CD14-positive monocyte (primary cell): ENCODE measurements at regions not wholly inside any gene's neighbourhood (a gene's known extent, or its start where the extent isn't known, plus 50 kb on each side); places are given as distances from the start of the nearest gene placed in this dataset.

Experiments used
- DNase-seq, 3 donors: peaks; one replicate each; pipeline ENCODE4 v3.0.0-alpha.2; 2011 to 2022
- H2AFZ ChIP-seq: 2 replicates; pipeline ENCODE4 v1.6.0; 2012; ENCODE audit warnings: mild to moderate bottlenecking, low read depth, low read length, inconsistent platforms; ENCODE audit not compliant: insufficient read depth, poor library complexity, severe bottlenecking
- H3K27ac ChIP-seq, 2 donors: 1 replicate in 1 of 2; 2 replicates in 1 of 2; pipeline ENCODE4 v1.5.1; 2012 to 2013; ENCODE audit warnings: low read length in 2 of 2, control low read depth in 1 of 2, inconsistent platforms in 1 of 2, low read depth in 1 of 2, mild to moderate bottlenecking in 1 of 2
- H3K27me3 ChIP-seq, 2 donors: one replicate each; pipeline versions ENCODE4 v1.6.0 to v1.6.1; 2011 to 2013; ENCODE audit warnings: low read length in 2 of 2; ENCODE audit not compliant: control insufficient read depth in 2 of 2, insufficient read depth in 2 of 2
- H3K36me3 ChIP-seq, 2 donors: replicated peaks in 1 of 2; 1 replicate in 1 of 2; 2 replicates in 1 of 2; pipeline versions ENCODE4 v1.5.1 to v1.6.1; 2012 to 2013; ENCODE audit warnings: low read length in 2 of 2, control low read depth in 1 of 2, inconsistent platforms in 1 of 2, mild to moderate bottlenecking in 1 of 2; ENCODE audit not compliant: insufficient read depth in 2 of 2, control insufficient read depth in 1 of 2
- H3K4me1 ChIP-seq, 2 donors: 1 replicate in 1 of 2; 2 replicates in 1 of 2; pipeline versions ENCODE4 v1.5.1 to v1.6.1; 2012 to 2013; ENCODE audit warnings: low read length in 2 of 2, control low read depth in 1 of 2, inconsistent platforms in 1 of 2, mild to moderate bottlenecking in 1 of 2, moderate library complexity in 1 of 2; ENCODE audit not compliant: insufficient read depth in 2 of 2, control insufficient read depth in 1 of 2
- H3K4me2 ChIP-seq: replicated peaks from 2 replicates; pipeline ENCODE3; 2012; ENCODE audit warnings: low read length, moderate library complexity, mild to moderate bottlenecking; ENCODE audit not compliant: poor library complexity, severe bottlenecking; ENCODE audit errors: extremely low read depth
- H3K4me3 ChIP-seq, 3 experiments: fragments of 200-600 bp in 1 of 3; sonication (generic) in 1 of 3; replicated peaks in 1 of 3; 1 replicate in 2 of 3; 2 replicates in 1 of 3; pipeline ENCODE4 v1.5.1; 2011 to 2013; ENCODE audit warnings: low read length in 3 of 3, mild to moderate bottlenecking in 3 of 3, control low read depth in 2 of 3, low read depth in 2 of 3, inconsistent platforms in 1 of 3, moderate library complexity in 1 of 3
- H3K79me2 ChIP-seq: 2 replicates; pipeline ENCODE4 v1.6.0; 2012; ENCODE audit warnings: mild to moderate bottlenecking, control low read depth, inconsistent platforms, low read length, moderate library complexity; ENCODE audit not compliant: insufficient read depth
- H3K9ac ChIP-seq: 2 replicates; pipeline ENCODE4 v1.6.0; 2017; ENCODE audit warnings: low read length, mild to moderate bottlenecking; ENCODE audit not compliant: insufficient read depth, poor library complexity, severe bottlenecking
- H3K9me3 ChIP-seq, 2 donors: replicated peaks in 1 of 2; 1 replicate in 1 of 2; 2 replicates in 1 of 2; pipeline versions ENCODE4 v1.5.1 to v1.6.1; 2012 to 2013; ENCODE audit warnings: low read length in 2 of 2, control low read depth in 1 of 2; ENCODE audit not compliant: control insufficient read depth in 1 of 2, insufficient read depth in 1 of 2
- H4K20me1 ChIP-seq: 2 replicates; pipeline ENCODE4 v1.6.0; 2012; ENCODE audit warnings: mild to moderate bottlenecking, low read length, control low read depth, moderate library complexity; ENCODE audit not compliant: insufficient read depth
- H3K27ac Mint-ChIP-seq, 7 donors: one replicate each; pipeline ENCODE4 v1.8.0; 2020; ENCODE audit warnings: mild to moderate bottlenecking in 7 of 7, mixed read lengths in 7 of 7, moderate library complexity in 6 of 7, inconsistent platforms in 2 of 7
- H3K27me3 Mint-ChIP-seq, 3 donors: one replicate each; pipeline ENCODE4 v1.8.0; 2021 to 2022; ENCODE audit warnings: low read depth in 3 of 3, mild to moderate bottlenecking in 3 of 3, mixed read lengths in 3 of 3, moderate library complexity in 3 of 3, inconsistent platforms in 1 of 3
- H3K36me3 Mint-ChIP-seq, 2 donors: one replicate each; pipeline ENCODE4 v1.8.0; 2020; ENCODE audit warnings: mixed read lengths in 2 of 2, inconsistent platforms in 1 of 2, mild to moderate bottlenecking in 1 of 2
- H3K4me1 Mint-ChIP-seq: one replicate; pipeline ENCODE4 v1.8.0; 2020; ENCODE audit warnings: mild to moderate bottlenecking, mixed read lengths
- H3K4me3 Mint-ChIP-seq, 2 donors: one replicate each; pipeline ENCODE4 v1.8.0; 2020; ENCODE audit warnings: mild to moderate bottlenecking in 2 of 2, mixed read lengths in 2 of 2, moderate library complexity in 1 of 2
- H3K9me3 Mint-ChIP-seq, 7 donors: one replicate each; pipeline ENCODE4 v1.8.0; 2020 to 2022; ENCODE audit warnings: mixed read lengths in 7 of 7, mild to moderate bottlenecking in 6 of 7, moderate library complexity in 6 of 7, inconsistent platforms in 2 of 7
- CTCF ChIP-seq: fragments of 200-600 bp; IDR thresholded peaks from one replicate; pipeline ENCODE4 v1.8.0; 2022; ENCODE audit warnings: antibody characterized with exemption, mild to moderate bottlenecking
- WGBS: methylation state at CpG from one replicate; pipeline ENCODE4 v1.1.5; 2013; ENCODE audit warnings: missing lambda C conversion rate; ENCODE audit not compliant: insufficient coverage; 5-methylcytosine and 5-hydroxymethylcytosine counted together
- intact Hi-C, 2 donors: fragments of 100-400 bp; cut with micrococcal nuclease; formaldehyde crosslinking; loops; one replicate each; pipeline versions ENCODE4 v1.15.0 to v1.15.1; 2023

- H3K4me2 ChIP-seq, result no peak overlapping the region
- H3K4me3 ChIP-seq, result no peak overlapping the region
- H3K79me2 ChIP-seq, result no peaks in the 10 kb centered on the region
- no peak overlapping the region for H2AFZ ChIP-seq
- peaks cover 0 to 4% (median 0%) of the 10 kb centered on the region in 3 donors for H3K27me3 Mint-ChIP-seq
- H3K27ac Mint-ChIP-seq, result no peak overlapping the region
- H3K36me3 Mint-ChIP-seq, result no peaks in the 10 kb centered on the region
- intact Hi-C loops, result no loop called here
- H3K9ac ChIP-seq, result no peak overlapping the region
- no peak for DNase-seq
- H3K4me1 Mint-ChIP-seq, result no peaks in the 10 kb centered on the region
- no peaks in the 10 kb centered on the region for H3K36me3 ChIP-seq
- H3K27ac ChIP-seq, result no peak overlapping the region
- TF ChIP-seq CTCF, result no peak
- no peaks in the 10 kb centered on the region for H3K4me1 ChIP-seq
- no peak overlapping the region for H3K4me3 Mint-ChIP-seq
- peaks cover 0 to 5% (median 0%) of the 10 kb centered on the region in 7 donors for H3K9me3 Mint-ChIP-seq
- no peaks in the 10 kb centered on the region for H3K27me3 ChIP-seq
- H3K9me3 ChIP-seq, result no peaks in the 10 kb centered on the region
- H4K20me1 ChIP-seq, result no peaks in the 10 kb centered on the region
- WGBS, result no CpG with 5 or more reads among the region's 4 CpGs
These were observed 83.2 kb upstream of the ARHGAP24 start for GRCh38 chr4:85391589-85392410.

- Mint-ChIP-seq H3K9me3 (peaks cover 0 to 3% (median 0%) of the 10 kb centered on the region in 7 donors), H3K4me1 (no peaks in the 10 kb centered on the region), H3K27ac (peak overlapping the region in 1 of 7 donors; percentile 30), H3K27me3 (peaks cover 0 to 4% (median 0%) of the 10 kb centered on the region in 3 donors), H3K36me3 (no peaks in the 10 kb centered on the region), H3K4me3 (no peak overlapping the region)
- H3K9ac ChIP-seq, result no peak overlapping the region
- no peak for DNase-seq
- H3K79me2 ChIP-seq, result no peaks in the 10 kb centered on the region
- H3K27ac ChIP-seq, result no peak overlapping the region
- no peaks in the 10 kb centered on the region for H3K4me1 ChIP-seq
- H4K20me1 ChIP-seq, result no peaks in the 10 kb centered on the region
- TF ChIP-seq CTCF, result no peak
- no peaks in the 10 kb centered on the region for H3K36me3 ChIP-seq
- H3K4me3 ChIP-seq, result no peak overlapping the region
- WGBS, result no CpG with 5 or more reads among the region's 3 CpGs
- intact Hi-C loops, result no loop called here
- H3K9me3 ChIP-seq, result no peaks in the 10 kb centered on the region
- no peak overlapping the region for H2AFZ ChIP-seq
- no peaks in the 10 kb centered on the region for H3K27me3 ChIP-seq
- no peak overlapping the region for H3K4me2 ChIP-seq
These were observed 81.7 kb upstream of the ARHGAP24 start for GRCh38 chr4:85393201-85393600.
